ENCODE measurements at regions not wholly inside any gene's neighbourhood (a gene's known extent, or its start where the extent isn't known, plus 50 kb on each side); places are given as distances from the start of the nearest gene placed in this dataset.

GRCh38 chr18:61666876-61667590, 225.8 kb downstream of the RNF152 start:
- DNase-seq (ENCODE audit: low read depth), result no peak
- no peak for TF ChIP-seq CTCF (IDR thresholded peaks at IDR 0.05; ENCODE audit: control insufficient read depth, extremely low read depth, insufficient read depth)
- H3K4me3 ChIP-seq (ENCODE audit: low read depth, low read length), result no peak overlapping the region

- H3K4me3 ChIP-seq (ENCODE audit: low read depth, low read length), result no peak overlapping the region
- no peak for TF ChIP-seq CTCF (IDR thresholded peaks at IDR 0.05; ENCODE audit: control insufficient read depth, extremely low read depth, insufficient read depth)
- DNase-seq (ENCODE audit: low read depth), result no peak
Measured at GRCh38 chr18:61664419-61665084, 228.3 kb downstream of the RNF152 start.

GRCh38 chr18:61662726-61663125, 230.1 kb downstream of the RNF152 start:
- no peak overlapping the region for H3K4me3 ChIP-seq (ENCODE audit: low read depth, low read length)
- DNase-seq (ENCODE audit: low read depth), result no peak
- no peak for TF ChIP-seq CTCF (IDR thresholded peaks at IDR 0.05; ENCODE audit: control insufficient read depth, extremely low read depth, insufficient read depth)

- no peak for DNase-seq (ENCODE audit: low read depth)
- TF ChIP-seq CTCF (IDR thresholded peaks at IDR 0.05; ENCODE audit: control insufficient read depth, extremely low read depth, insufficient read depth), result no peak
- H3K4me3 ChIP-seq (ENCODE audit: low read depth, low read length), result no peak overlapping the region
Measured at GRCh38 chr18:61658431-61658830, 234.4 kb downstream of the RNF152 start.

GRCh38 chr18:61657066-61657732, 235.6 kb downstream of the RNF152 start:
- no peak for DNase-seq (ENCODE audit: low read depth)
- TF ChIP-seq CTCF (IDR thresholded peaks at IDR 0.05; ENCODE audit: control insufficient read depth, extremely low read depth, insufficient read depth), result no peak
- no peak overlapping the region for H3K4me3 ChIP-seq (ENCODE audit: low read depth, low read length)

- no peak for DNase-seq (ENCODE audit: low read depth)
- no peak for TF ChIP-seq CTCF (IDR thresholded peaks at IDR 0.05; ENCODE audit: control insufficient read depth, extremely low read depth, insufficient read depth)
- H3K4me3 ChIP-seq (ENCODE audit: low read depth, low read length), result no peak overlapping the region
Measured at GRCh38 chr18:61655630-61656029, 237.2 kb downstream of the RNF152 start.
